ENCODE measurements at regions not wholly inside any gene's neighbourhood (a gene's known extent, or its start where the extent isn't known, plus 50 kb on each side); places are given as distances from the start of the nearest gene placed in this dataset.

DNA sequence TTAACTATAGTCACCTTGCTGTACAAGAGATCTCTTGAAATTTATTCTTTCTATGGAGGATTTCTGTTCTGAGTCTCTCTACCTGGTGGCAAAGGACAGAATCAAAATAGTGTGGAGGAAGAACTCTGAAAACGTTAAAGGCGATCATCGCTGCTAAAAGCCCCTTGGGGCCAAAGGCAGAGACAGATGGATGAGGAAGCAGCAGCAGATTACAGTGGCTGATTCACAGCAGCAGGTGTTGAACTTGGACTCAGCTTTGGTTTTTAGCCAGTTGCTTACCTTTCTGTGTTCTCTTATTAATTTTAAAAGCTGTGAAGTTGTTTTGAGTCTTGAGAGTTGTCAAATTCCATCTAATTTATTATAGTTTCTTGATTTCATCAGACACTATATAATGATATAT, 956.1 kb upstream of the GOT2 start:
- H3K27me3 ChIP-seq (ENCODE audit: control insufficient read depth, insufficient read depth, low read length), result no peaks in the 10 kb centered on the region
- no peaks in the 10 kb centered on the region for H3K36me3 ChIP-seq (ENCODE audit: control insufficient read depth, insufficient read depth, low read length)
- no peak for DNase-seq (ENCODE audit: low read depth)
- H3K4me3 ChIP-seq (ENCODE audit: low read depth, low read length), result no peak overlapping the region
- TF ChIP-seq, protein P1, sequence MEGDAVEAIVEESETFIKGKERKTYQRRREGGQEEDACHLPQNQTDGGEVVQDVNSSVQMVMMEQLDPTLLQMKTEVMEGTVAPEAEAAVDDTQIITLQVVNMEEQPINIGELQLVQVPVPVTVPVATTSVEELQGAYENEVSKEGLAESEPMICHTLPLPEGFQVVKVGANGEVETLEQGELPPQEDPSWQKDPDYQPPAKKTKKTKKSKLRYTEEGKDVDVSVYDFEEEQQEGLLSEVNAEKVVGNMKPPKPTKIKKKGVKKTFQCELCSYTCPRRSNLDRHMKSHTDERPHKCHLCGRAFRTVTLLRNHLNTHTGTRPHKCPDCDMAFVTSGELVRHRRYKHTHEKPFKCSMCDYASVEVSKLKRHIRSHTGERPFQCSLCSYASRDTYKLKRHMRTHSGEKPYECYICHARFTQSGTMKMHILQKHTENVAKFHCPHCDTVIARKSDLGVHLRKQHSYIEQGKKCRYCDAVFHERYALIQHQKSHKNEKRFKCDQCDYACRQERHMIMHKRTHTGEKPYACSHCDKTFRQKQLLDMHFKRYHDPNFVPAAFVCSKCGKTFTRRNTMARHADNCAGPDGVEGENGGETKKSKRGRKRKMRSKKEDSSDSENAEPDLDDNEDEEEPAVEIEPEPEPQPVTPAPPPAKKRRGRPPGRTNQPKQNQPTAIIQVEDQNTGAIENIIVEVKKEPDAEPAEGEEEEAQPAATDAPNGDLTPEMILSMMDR (IDR thresholded peaks at IDR 0.05; ENCODE audit: insufficient read depth, low read length, severe bottlenecking), result no peak
- FAIRE-seq, result no peak

DNA sequence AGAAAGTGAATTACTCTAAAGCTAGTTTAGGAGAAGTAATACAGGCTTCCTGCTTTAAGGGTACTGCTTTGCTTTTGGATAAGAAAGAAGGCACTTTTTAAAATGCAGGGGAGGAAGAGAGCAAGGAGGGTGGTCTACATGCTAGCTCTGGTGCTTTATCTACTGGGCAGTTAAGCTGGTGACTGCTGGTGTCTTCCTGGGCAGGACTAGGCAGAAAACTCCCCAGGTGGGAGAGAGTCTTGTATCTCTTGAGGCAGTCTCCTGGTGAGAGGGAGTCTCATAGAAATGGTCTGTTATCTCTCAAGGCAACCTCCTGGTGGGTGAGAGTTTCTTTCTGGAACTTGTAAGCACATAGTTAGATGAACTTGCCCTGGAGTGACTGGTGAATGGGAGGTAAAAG, 953.9 kb upstream of the GOT2 start:
- TF ChIP-seq, protein P1 (IDR thresholded peaks at IDR 0.05; ENCODE audit: insufficient read depth, low read length, severe bottlenecking), result no peak
- DNase-seq (ENCODE audit: low read depth) (no peak), FAIRE-seq (no peak)
- H3K4me3 ChIP-seq (ENCODE audit: low read depth, low read length), result no peak overlapping the region
- no peaks in the 10 kb centered on the region for H3K36me3 ChIP-seq (ENCODE audit: control insufficient read depth, insufficient read depth, low read length)
- H3K27me3 ChIP-seq (ENCODE audit: control insufficient read depth, insufficient read depth, low read length), result no peaks in the 10 kb centered on the region

DNA sequence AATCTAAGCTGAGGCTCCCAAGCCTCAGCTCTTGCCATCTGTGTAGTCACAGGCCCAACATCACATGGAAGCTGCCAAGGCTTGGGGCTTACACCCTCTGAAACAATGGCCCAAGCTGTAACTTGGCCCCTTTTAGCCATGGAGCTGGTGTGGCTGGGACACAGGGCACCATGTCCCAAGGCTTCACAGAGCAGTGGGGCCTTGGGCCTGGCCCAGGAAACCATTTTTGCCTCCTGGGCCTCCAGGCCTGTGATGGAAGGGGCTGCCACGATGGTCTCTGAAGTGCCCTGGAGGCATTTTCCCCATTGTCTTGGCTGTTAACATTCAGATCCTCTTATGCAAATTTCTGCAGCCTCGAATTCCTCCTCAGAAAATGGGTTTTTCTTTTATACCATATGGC, 952.3 kb upstream of the GOT2 start:
- H3K27me3 ChIP-seq (ENCODE audit: control insufficient read depth, insufficient read depth, low read length), result no peaks in the 10 kb centered on the region
- H3K4me3 ChIP-seq (ENCODE audit: low read depth, low read length), result no peak overlapping the region
- no peak for FAIRE-seq
- TF ChIP-seq, protein P1 (IDR thresholded peaks at IDR 0.05; ENCODE audit: insufficient read depth, low read length, severe bottlenecking), result no peak
- no peak for DNase-seq (ENCODE audit: low read depth)
- no peaks in the 10 kb centered on the region for H3K36me3 ChIP-seq (ENCODE audit: control insufficient read depth, insufficient read depth, low read length)

DNA sequence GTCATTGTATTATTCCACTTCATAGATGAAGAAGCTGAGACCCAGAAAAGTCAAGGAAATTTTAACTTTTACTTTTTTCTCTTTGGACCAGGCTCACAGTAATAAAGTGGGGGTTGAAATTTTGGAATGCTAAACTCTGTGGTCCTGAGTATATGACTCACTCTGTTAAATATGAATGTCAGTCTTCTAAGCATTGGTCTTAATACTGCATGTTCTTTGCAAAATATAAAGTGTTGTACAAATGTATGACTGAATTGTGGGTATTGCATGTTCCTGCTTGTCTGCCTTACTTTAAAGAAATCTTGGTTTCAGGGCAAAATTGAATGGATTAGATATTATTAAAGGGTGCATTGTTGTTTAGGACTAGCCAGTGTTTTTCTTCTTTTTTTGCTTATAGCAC, 950.8 kb upstream of the GOT2 start:
- FAIRE-seq (no peak), DNase-seq (ENCODE audit: low read depth) (peak; percentile 12)
- H3K36me3 ChIP-seq (ENCODE audit: control insufficient read depth, insufficient read depth, low read length), result no peaks in the 10 kb centered on the region
- H3K4me3 ChIP-seq (ENCODE audit: low read depth, low read length), result no peak overlapping the region
- H3K27me3 ChIP-seq (ENCODE audit: control insufficient read depth, insufficient read depth, low read length), result no peaks in the 10 kb centered on the region
- TF ChIP-seq, protein P1 (IDR thresholded peaks at IDR 0.05; ENCODE audit: insufficient read depth, low read length, severe bottlenecking), result no peak

DNA sequence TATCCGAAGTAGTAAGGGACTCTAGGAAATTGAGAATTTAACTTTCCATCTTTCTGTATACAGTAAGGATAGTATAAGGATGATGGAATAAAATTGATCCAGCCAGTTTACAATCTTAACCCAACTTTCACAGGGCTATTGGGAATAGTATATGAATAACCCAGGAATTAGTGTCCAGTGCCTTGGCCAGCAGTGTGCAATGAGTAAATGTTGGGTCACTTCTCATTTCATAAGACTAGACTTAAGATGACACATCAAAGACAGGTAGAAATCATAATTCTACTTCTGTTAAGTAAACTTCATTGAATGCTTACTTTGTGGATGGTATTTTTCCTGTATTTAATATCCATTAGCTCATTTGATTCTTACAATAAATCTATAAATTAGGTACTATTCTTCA, 949.6 kb upstream of the GOT2 start:
- FAIRE-seq (no peak), DNase-seq (ENCODE audit: low read depth) (no peak)
- Histone ChIP-seq H3K36me3 (ENCODE audit: control insufficient read depth, insufficient read depth, low read length) (no peaks in the 10 kb centered on the region), H3K27me3 (ENCODE audit: control insufficient read depth, insufficient read depth, low read length) (no peaks in the 10 kb centered on the region), H3K4me3 (ENCODE audit: low read depth, low read length) (no peak overlapping the region)
- TF ChIP-seq, protein P1 (IDR thresholded peaks at IDR 0.05; ENCODE audit: insufficient read depth, low read length, severe bottlenecking), result no peak

DNA sequence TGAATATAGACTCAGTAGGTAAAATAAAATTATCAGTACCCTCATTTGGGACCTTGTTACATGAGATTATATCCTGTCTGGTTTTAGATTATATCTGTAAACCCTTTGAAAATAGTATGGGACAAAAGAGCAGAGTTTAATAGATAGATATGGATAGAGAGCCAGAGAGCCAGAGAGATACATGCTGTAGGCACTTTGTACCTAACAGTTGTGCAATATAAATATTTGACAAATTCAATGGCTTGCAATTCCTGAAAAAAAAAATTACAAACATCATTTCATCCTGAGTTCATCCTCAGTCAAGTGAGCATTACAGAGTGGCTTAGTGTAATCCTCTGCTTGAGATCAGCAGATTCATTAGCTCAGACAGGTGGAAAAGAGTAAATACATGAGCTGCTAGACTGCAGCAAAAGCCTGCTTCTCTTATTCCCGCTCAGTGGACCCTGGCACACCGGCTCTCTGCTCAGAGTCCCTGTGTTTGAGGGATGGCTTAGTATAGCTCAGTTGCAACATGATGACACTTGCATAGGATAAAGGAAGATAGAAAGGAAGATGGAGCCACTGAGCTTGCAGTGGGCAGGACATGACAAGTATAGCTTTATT, 931.6 kb upstream of the GOT2 start:
- Histone ChIP-seq H3K4me3 (ENCODE audit: low read depth, low read length) (no peak overlapping the region), H3K27me3 (ENCODE audit: control insufficient read depth, insufficient read depth, low read length) (no peaks in the 10 kb centered on the region), H3K36me3 (ENCODE audit: control insufficient read depth, insufficient read depth, low read length) (no peaks in the 10 kb centered on the region)
- TF ChIP-seq, protein P1 (IDR thresholded peaks at IDR 0.05; ENCODE audit: insufficient read depth, low read length, severe bottlenecking), result no peak
- DNase-seq (ENCODE audit: low read depth) (no peak), FAIRE-seq (no peak)

Data from bronchial epithelial cell (primary cell).